Hepatocyte (in vitro differentiated cells): ENCODE measurements at regions not wholly inside any gene's neighbourhood (a gene's known extent, or its start where the extent isn't known, plus 50 kb on each side); places are given as distances from the start of the nearest gene placed in this dataset.

Experiments used
- DNase-seq: peaks from one replicate; pipeline ENCODE4 v3.0.0-alpha.2; 2016; ENCODE audit warnings: low spot score
- H2AFZ ChIP-seq: fragments of 200-600 bp; sonication (generic); 2 replicates; pipeline ENCODE4 v1.6.0; 2016; ENCODE audit warnings: antibody characterized with exemption, mild to moderate bottlenecking
- H3K27ac ChIP-seq: fragments of 200-600 bp; sonication (generic); 2 replicates; pipeline ENCODE4 v1.5.1; 2016; ENCODE audit warnings: mild to moderate bottlenecking
- H3K27me3 ChIP-seq: fragments of 200-600 bp; sonication (generic); 2 replicates; pipeline ENCODE4 v1.6.1; 2016
- H3K36me3 ChIP-seq: fragments of 200-600 bp; sonication (generic); replicated peaks from 2 replicates; pipeline ENCODE4 v1.5.1; 2016; ENCODE audit warnings: low read depth; ENCODE audit not compliant: insufficient read depth
- H3K4me1 ChIP-seq: fragments of 200-600 bp; sonication (generic); 2 replicates; pipeline ENCODE4 v1.5.1; 2016; ENCODE audit warnings: mild to moderate bottlenecking, moderate library complexity; ENCODE audit not compliant: insufficient read depth
- H3K4me2 ChIP-seq: fragments of 200-600 bp; sonication (generic); 2 replicates; pipeline ENCODE4 v1.6.0; 2016
- H3K4me3 ChIP-seq: fragments of 200-600 bp; sonication (generic); 2 replicates; pipeline ENCODE4 v1.5.1; 2016; ENCODE audit warnings: mild to moderate bottlenecking
- H3K79me2 ChIP-seq: fragments of 200-600 bp; sonication (generic); 2 replicates; pipeline ENCODE4 v1.6.0; 2017; ENCODE audit warnings: mild to moderate bottlenecking
- H3K9me2 ChIP-seq: fragments of 200-600 bp; sonication (generic); replicated peaks from 2 replicates; pipeline ENCODE4 v1.6.0; 2017; ENCODE audit warnings: mild to moderate bottlenecking; ENCODE audit not compliant: insufficient read depth
- H3K9me3 ChIP-seq: fragments of 200-600 bp; sonication (generic); 2 replicates; pipeline ENCODE4 v1.5.1; 2016; ENCODE audit warnings: low read depth, mild to moderate bottlenecking
- H4K20me1 ChIP-seq: fragments of 200-600 bp; sonication (generic); 2 replicates; pipeline ENCODE4 v1.6.0; 2016; ENCODE audit warnings: mild to moderate bottlenecking; ENCODE audit not compliant: insufficient read depth, poor library complexity, severe bottlenecking
- CTCF ChIP-seq: fragments of 200-600 bp; sonication (generic); IDR thresholded peaks from 2 replicates; pipeline ENCODE4 v1.5.1; 2016; ENCODE audit warnings: antibody characterized with exemption, mild to moderate bottlenecking; ENCODE audit not compliant: poor library complexity
- EZH2 ChIP-seq: fragments of 200-600 bp; sonication (generic); IDR thresholded peaks from 2 replicates; pipeline ENCODE4 v1.6.1; 2016; ENCODE audit warnings: antibody characterized with exemption, mild to moderate bottlenecking, borderline replicate concordance
- EZH2phosphoT487 ChIP-seq: fragments of 200-600 bp; sonication (generic); IDR thresholded peaks from one replicate; pipeline ENCODE4 v1.6.1; 2018; ENCODE audit warnings: antibody characterized with exemption, mild to moderate bottlenecking, low read depth, moderate library complexity; ENCODE audit not compliant: unreplicated experiment, severe bottlenecking
- WGBS: methylation state at CpG from one replicate; pipeline ENCODE4 v1.1.6; 2016; ENCODE audit warnings: low lambda C conversion rate; ENCODE audit errors: missing lambda C conversion rate; 5-methylcytosine and 5-hydroxymethylcytosine counted together

GRCh38 chr20:52665441-52665840 lies 306.7 kb upstream of the TSHZ2 start:
- H4K20me1 ChIP-seq, result no peaks in the 10 kb centered on the region
- DNase-seq, result no peak
- 96% methylated on average over 1 of the region's 1 CpG for WGBS
- H3K79me2 ChIP-seq, result no peaks in the 10 kb centered on the region
- no peak overlapping the region for H2AFZ ChIP-seq
- TF ChIP-seq EZH2 (no peak), CTCF (no peak), EZH2phosphoT487 (no peak)
- no peaks in the 10 kb centered on the region for H3K4me1 ChIP-seq
- H3K9me2 ChIP-seq, result no peaks in the 10 kb centered on the region
- H3K27me3 ChIP-seq, result no peaks in the 10 kb centered on the region
- H3K9me3 ChIP-seq, result no peaks in the 10 kb centered on the region
- H3K27ac ChIP-seq, result no peak overlapping the region
- no peak overlapping the region for H3K4me2 ChIP-seq
- H3K36me3 ChIP-seq, result no peaks in the 10 kb centered on the region
- H3K4me3 ChIP-seq, result no peak overlapping the region

DNA sequence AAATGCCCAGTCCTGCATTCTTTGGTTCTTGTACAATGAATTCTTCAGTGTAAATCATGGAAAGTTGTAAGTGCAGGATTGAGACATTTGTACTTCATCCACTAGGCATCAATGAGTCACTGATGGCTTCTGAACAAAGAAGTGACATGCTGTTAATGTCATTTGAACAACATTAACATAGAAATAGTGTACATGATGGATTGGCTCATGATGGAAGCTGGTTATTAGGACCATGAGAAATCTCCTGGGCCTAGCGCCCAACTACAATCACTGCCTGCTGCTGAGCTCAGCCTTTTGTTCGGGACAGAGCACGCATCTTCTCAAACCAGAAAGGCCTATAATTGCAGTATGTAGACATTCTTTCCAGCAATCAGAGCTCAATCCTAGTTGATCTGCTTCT lies 316.8 kb upstream of the TSHZ2 start:
- no peaks in the 10 kb centered on the region for H3K9me2 ChIP-seq
- no peak overlapping the region for H3K4me3 ChIP-seq
- no peak overlapping the region for H3K4me2 ChIP-seq
- no peaks in the 10 kb centered on the region for H3K36me3 ChIP-seq
- no peaks in the 10 kb centered on the region for H3K4me1 ChIP-seq
- no peaks in the 10 kb centered on the region for H3K27me3 ChIP-seq
- no peaks in the 10 kb centered on the region for H4K20me1 ChIP-seq
- no peaks in the 10 kb centered on the region for H3K79me2 ChIP-seq
- H2AFZ ChIP-seq, result no peak overlapping the region
- H3K9me3 ChIP-seq, result no peaks in the 10 kb centered on the region
- H3K27ac ChIP-seq, result no peak overlapping the region
- no peak for DNase-seq
- TF ChIP-seq EZH2phosphoT487, result no peak
- no peak for TF ChIP-seq EZH2
- no peak for TF ChIP-seq CTCF
- WGBS, result 78% methylated on average over 3 of the region's 3 CpGs

DNA sequence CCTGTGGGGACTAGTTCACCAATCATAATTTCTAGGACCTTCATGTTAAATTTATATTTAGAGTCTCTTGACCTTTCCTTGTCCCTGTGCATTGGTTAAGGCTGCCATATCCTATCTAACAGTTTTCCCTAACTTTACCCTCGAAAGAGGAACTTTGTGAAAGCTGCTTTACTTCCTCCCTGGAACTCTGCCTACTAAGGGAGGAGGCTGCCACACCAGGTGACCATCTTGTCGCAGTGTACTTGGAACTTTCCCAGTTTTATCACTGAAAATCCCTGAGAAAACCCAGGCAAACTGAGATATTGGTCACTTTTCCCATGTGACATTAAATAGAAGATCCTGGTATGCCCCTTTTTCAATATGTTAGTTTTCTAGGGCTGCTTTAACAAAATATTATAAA lies 317.6 kb upstream of the TSHZ2 start:
- WGBS, result 88% methylated on average over 2 of the region's 2 CpGs
- Histone ChIP-seq H3K27me3 (no peaks in the 10 kb centered on the region), H3K4me3 (no peak overlapping the region), H3K79me2 (no peaks in the 10 kb centered on the region), H3K9me2 (no peaks in the 10 kb centered on the region), H3K27ac (no peak overlapping the region), H3K4me1 (no peaks in the 10 kb centered on the region), H3K4me2 (no peak overlapping the region), H4K20me1 (no peaks in the 10 kb centered on the region), H3K36me3 (no peaks in the 10 kb centered on the region), H2AFZ (no peak overlapping the region), H3K9me3 (no peaks in the 10 kb centered on the region)
- DNase-seq, result no peak
- TF ChIP-seq EZH2 (no peak), CTCF (no peak), EZH2phosphoT487 (no peak)

DNA sequence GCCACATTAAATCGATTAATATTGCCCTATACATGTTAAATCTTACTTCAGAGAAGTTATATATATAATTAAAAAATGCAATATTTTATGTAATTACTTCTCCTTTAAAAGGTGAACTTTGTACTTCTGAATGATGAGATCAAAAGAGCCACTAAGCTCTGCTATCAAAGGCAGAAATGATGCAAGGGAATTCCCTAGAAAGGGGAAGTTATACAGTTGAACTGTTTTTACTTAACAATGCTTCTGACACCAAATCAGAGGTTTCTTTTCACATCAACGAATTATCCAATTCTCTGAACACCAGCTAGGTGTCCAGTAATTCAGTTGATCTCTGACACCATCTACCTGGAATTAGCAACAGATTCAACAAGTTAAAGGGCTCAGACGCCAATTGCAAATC lies 319.9 kb upstream of the TSHZ2 start:
- no peaks in the 10 kb centered on the region for H3K36me3 ChIP-seq
- H3K27ac ChIP-seq, result no peak overlapping the region
- H3K4me3 ChIP-seq, result no peak overlapping the region
- H3K79me2 ChIP-seq, result no peaks in the 10 kb centered on the region
- H3K9me2 ChIP-seq, result no peaks in the 10 kb centered on the region
- WGBS, result 83% methylated on average over 3 of the region's 3 CpGs
- H2AFZ ChIP-seq, result no peak overlapping the region
- no peak overlapping the region for H3K4me2 ChIP-seq
- H3K27me3 ChIP-seq, result no peaks in the 10 kb centered on the region
- no peaks in the 10 kb centered on the region for H3K4me1 ChIP-seq
- no peaks in the 10 kb centered on the region for H4K20me1 ChIP-seq
- no peak for DNase-seq
- no peak for TF ChIP-seq CTCF
- no peak for TF ChIP-seq EZH2
- H3K9me3 ChIP-seq, result no peaks in the 10 kb centered on the region
